ENCODE measurements at regions not wholly inside any gene's neighbourhood (a gene's known extent, or its start where the extent isn't known, plus 50 kb on each side); places are given as distances from the start of the nearest gene placed in this dataset.

DNA sequence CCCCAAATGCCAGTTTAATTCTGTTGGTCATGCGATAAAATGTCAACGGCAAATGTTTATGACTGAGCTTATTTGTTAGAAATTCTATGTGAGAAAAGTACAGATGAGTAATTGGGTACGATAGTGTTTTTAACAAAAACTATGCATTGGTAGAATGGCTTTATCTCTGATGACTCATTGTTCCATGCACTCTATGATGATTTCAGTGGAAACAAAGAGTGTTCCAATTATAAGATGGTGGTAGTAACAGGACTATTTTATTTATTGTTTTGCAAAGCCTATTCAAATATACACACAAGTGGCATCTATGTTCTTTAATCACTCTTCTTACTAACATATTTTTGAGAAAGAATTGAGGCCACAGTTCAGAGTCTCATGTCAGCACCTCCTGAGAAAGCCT, 353.7 kb upstream of the IRX2 start:
- Histone ChIP-seq H3F3A (replicated peaks; ENCODE audit: low read depth) (peaks cover 17% of the 10 kb centered on the region), H3K79me2 (replicated peaks; ENCODE audit: insufficient read depth) (no peaks in the 10 kb centered on the region), H3K27me3 (ENCODE audit: insufficient read depth) (no peaks in the 10 kb centered on the region), H3K4me3 (0 out of 2 replicates have a peak overlapping the region, but pooled peaks have one; percentile 4), H3K36me3 (ENCODE audit: insufficient read depth) (no peaks in the 10 kb centered on the region), H3K9me2 (ENCODE audit: insufficient read depth) (no peaks in the 10 kb centered on the region), H2AFZ (no peak overlapping the region), H4K20me1 (replicated peaks; ENCODE audit: insufficient read depth) (no peaks in the 10 kb centered on the region), H3K4me1 (ENCODE audit: insufficient read depth) (peaks cover 68% of the 10 kb centered on the region), H3K4me2 (peak overlapping the region; percentile 64), H3K27ac (ENCODE audit: low read depth) (no peak overlapping the region)
- peaks cover 79% of the 10 kb centered on the region for H3K4me1 Mint-ChIP-seq
- H3K27me3 Mint-ChIP-seq (ENCODE audit: insufficient read depth, low read depth, poor library complexity), result peaks cover 50% of the 10 kb centered on the region
- no peak overlapping the region for H3K4me3 Mint-ChIP-seq
- DNase-seq (ENCODE audit: low spot score) (no peak), ATAC-seq (no peak)
- H3K9me3 Mint-ChIP-seq, result 0 out of 3 replicates have a peak, but pooled peaks cover 3% of the 10 kb centered on the region
- H3K27ac Mint-ChIP-seq, result no peak overlapping the region
- H3K36me3 Mint-ChIP-seq (ENCODE audit: low read depth), result no peaks in the 10 kb centered on the region
- TF ChIP-seq, protein P1, sequence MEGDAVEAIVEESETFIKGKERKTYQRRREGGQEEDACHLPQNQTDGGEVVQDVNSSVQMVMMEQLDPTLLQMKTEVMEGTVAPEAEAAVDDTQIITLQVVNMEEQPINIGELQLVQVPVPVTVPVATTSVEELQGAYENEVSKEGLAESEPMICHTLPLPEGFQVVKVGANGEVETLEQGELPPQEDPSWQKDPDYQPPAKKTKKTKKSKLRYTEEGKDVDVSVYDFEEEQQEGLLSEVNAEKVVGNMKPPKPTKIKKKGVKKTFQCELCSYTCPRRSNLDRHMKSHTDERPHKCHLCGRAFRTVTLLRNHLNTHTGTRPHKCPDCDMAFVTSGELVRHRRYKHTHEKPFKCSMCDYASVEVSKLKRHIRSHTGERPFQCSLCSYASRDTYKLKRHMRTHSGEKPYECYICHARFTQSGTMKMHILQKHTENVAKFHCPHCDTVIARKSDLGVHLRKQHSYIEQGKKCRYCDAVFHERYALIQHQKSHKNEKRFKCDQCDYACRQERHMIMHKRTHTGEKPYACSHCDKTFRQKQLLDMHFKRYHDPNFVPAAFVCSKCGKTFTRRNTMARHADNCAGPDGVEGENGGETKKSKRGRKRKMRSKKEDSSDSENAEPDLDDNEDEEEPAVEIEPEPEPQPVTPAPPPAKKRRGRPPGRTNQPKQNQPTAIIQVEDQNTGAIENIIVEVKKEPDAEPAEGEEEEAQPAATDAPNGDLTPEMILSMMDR (conservative IDR thresholded peaks at IDR 0.05; ENCODE audit: low read depth in 2 of 2), result no peak
- TF ChIP-seq STAT1 (IDR thresholded peaks at IDR 0.05; ENCODE audit: unreplicated experiment) (no peak), POLR2AphosphoS5 (IDR thresholded peaks at IDR 0.05; ENCODE audit: low read depth) (no peak), JUNB (IDR thresholded peaks at IDR 0.05; ENCODE audit: unreplicated experiment) (no peak), CREB1 (CRISPR knock-in tag; IDR thresholded peaks at IDR 0.05; ENCODE audit: low read depth) (no peak), NANOG (IDR thresholded peaks at IDR 0.05; ENCODE audit: borderline replicate concordance) (no peak), EZH2 (IDR thresholded peaks at IDR 0.05; ENCODE audit: low read depth, unreplicated experiment) (no peak), EZH2phosphoT487 (IDR thresholded peaks at IDR 0.05; ENCODE audit: unreplicated experiment) (no peak), ZNF331 (CRISPR knock-in tag; IDR thresholded peaks at IDR 0.05; ENCODE audit: low read depth) (no peak), ZNF114 (CRISPR knock-in tag; IDR thresholded peaks at IDR 0.05) (no peak)
- TF ChIP-seq, protein P2, sequence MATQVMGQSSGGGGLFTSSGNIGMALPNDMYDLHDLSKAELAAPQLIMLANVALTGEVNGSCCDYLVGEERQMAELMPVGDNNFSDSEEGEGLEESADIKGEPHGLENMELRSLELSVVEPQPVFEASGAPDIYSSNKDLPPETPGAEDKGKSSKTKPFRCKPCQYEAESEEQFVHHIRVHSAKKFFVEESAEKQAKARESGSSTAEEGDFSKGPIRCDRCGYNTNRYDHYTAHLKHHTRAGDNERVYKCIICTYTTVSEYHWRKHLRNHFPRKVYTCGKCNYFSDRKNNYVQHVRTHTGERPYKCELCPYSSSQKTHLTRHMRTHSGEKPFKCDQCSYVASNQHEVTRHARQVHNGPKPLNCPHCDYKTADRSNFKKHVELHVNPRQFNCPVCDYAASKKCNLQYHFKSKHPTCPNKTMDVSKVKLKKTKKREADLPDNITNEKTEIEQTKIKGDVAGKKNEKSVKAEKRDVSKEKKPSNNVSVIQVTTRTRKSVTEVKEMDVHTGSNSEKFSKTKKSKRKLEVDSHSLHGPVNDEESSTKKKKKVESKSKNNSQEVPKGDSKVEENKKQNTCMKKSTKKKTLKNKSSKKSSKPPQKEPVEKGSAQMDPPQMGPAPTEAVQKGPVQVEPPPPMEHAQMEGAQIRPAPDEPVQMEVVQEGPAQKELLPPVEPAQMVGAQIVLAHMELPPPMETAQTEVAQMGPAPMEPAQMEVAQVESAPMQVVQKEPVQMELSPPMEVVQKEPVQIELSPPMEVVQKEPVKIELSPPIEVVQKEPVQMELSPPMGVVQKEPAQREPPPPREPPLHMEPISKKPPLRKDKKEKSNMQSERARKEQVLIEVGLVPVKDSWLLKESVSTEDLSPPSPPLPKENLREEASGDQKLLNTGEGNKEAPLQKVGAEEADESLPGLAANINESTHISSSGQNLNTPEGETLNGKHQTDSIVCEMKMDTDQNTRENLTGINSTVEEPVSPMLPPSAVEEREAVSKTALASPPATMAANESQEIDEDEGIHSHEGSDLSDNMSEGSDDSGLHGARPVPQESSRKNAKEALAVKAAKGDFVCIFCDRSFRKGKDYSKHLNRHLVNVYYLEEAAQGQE (IDR thresholded peaks at IDR 0.05; ENCODE audit: unreplicated experiment), result no peak
- TF ChIP-seq, protein P3, sequence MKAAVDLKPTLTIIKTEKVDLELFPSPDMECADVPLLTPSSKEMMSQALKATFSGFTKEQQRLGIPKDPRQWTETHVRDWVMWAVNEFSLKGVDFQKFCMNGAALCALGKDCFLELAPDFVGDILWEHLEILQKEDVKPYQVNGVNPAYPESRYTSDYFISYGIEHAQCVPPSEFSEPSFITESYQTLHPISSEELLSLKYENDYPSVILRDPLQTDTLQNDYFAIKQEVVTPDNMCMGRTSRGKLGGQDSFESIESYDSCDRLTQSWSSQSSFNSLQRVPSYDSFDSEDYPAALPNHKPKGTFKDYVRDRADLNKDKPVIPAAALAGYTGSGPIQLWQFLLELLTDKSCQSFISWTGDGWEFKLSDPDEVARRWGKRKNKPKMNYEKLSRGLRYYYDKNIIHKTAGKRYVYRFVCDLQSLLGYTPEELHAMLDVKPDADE (IDR thresholded peaks at IDR 0.05), result no peak
- TF ChIP-seq, protein P4, sequence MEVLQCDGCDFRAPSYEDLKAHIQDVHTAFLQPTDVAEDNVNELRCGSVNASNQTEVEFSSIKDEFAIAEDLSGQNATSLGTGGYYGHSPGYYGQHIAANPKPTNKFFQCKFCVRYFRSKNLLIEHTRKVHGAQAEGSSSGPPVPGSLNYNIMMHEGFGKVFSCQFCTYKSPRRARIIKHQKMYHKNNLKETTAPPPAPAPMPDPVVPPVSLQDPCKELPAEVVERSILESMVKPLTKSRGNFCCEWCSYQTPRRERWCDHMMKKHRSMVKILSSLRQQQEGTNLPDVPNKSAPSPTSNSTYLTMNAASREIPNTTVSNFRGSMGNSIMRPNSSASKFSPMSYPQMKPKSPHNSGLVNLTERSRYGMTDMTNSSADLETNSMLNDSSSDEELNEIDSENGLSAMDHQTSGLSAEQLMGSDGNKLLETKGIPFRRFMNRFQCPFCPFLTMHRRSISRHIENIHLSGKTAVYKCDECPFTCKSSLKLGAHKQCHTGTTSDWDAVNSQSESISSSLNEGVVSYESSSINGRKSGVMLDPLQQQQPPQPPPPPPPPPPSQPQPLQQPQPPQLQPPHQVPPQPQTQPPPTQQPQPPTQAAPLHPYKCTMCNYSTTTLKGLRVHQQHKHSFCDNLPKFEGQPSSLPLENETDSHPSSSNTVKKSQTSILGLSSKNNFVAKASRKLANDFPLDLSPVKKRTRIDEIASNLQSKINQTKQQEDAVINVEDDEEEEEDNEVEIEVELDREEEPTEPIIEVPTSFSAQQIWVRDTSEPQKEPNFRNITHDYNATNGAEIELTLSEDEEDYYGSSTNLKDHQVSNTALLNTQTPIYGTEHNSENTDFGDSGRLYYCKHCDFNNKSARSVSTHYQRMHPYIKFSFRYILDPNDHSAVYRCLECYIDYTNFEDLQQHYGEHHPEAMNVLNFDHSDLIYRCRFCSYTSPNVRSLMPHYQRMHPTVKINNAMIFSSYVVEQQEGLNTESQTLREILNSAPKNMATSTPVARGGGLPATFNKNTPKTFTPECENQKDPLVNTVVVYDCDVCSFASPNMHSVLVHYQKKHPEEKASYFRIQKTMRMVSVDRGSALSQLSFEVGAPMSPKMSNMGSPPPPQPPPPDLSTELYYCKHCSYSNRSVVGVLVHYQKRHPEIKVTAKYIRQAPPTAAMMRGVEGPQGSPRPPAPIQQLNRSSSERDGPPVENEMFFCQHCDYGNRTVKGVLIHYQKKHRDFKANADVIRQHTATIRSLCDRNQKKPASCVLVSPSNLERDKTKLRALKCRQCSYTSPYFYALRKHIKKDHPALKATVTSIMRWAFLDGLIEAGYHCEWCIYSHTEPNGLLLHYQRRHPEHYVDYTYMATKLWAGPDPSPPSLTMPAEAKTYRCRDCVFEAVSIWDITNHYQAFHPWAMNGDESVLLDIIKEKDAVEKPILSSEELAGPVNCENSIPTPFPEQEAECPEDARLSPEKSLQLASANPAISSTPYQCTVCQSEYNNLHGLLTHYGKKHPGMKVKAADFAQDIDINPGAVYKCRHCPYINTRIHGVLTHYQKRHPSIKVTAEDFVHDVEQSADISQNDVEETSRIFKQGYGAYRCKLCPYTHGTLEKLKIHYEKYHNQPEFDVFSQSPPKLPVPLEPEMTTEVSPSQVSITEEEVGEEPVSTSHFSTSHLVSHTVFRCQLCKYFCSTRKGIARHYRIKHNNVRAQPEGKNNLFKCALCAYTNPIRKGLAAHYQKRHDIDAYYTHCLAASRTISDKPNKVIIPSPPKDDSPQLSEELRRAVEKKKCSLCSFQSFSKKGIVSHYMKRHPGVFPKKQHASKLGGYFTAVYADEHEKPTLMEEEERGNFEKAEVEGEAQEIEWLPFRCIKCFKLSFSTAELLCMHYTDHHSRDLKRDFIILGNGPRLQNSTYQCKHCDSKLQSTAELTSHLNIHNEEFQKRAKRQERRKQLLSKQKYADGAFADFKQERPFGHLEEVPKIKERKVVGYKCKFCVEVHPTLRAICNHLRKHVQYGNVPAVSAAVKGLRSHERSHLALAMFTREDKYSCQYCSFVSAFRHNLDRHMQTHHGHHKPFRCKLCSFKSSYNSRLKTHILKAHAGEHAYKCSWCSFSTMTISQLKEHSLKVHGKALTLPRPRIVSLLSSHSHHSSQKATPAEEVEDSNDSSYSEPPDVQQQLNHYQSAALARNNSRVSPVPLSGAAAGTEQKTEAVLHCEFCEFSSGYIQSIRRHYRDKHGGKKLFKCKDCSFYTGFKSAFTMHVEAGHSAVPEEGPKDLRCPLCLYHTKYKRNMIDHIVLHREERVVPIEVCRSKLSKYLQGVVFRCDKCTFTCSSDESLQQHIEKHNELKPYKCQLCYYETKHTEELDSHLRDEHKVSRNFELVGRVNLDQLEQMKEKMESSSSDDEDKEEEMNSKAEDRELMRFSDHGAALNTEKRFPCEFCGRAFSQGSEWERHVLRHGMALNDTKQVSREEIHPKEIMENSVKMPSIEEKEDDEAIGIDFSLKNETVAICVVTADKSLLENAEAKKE (CRISPR knock-in tag; IDR thresholded peaks at IDR 0.05), result no peak
